Astrocyte (in vitro differentiated cells and primary cell): ENCODE measurements at regions not wholly inside any gene's neighbourhood (a gene's known extent, or its start where the extent isn't known, plus 50 kb on each side); places are given as distances from the start of the nearest gene placed in this dataset.

Source experiments
- EZH2 ChIP-seq: IDR thresholded peaks from 2 replicates; pipeline ENCODE4 v1.6.1; 2012; ENCODE audit warnings: mild to moderate bottlenecking, low read length, inconsistent platforms; ENCODE audit not compliant: insufficient read depth
- TF ChIP-seq, protein P1 (sequence below): IDR thresholded peaks from 2 replicates; pipeline ENCODE4 v1.5.1; 2011; ENCODE audit warnings: low read depth, mild to moderate bottlenecking, inconsistent platforms, low read length, moderate library complexity; ENCODE audit not compliant: insufficient read depth

DNA sequence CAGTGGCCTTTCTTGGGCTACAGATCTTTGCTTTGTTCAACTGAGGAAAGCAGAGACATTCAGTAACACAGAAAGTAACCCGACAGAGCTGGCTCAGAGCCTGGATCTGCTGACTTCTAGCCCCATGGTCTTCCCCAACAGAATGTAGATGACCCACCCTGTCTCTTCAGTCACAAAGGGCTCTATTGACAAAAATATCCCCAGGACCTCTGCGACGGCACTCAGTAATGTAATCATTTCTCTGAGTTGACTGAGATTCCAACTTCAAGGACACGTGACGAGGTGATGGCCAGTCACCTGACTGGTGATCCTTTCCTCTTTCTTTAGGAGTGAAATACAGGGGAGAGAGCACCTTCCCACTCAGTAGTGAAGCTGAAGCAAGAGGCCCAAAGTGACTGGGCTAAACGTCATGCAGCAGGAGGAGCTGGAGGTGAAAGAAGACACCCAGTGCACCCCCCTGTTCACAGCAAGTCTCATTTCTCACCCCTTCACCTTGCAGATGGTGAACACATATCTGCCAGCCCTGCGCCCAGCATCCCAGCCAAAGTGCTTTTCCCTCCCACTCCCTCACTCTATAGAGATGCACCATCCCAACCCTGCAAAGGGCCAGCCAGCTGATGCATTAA is 179.2 kb upstream of the EGLN3 start:
- TF ChIP-seq EZH2 = no peak
- TF ChIP-seq, protein P1, sequence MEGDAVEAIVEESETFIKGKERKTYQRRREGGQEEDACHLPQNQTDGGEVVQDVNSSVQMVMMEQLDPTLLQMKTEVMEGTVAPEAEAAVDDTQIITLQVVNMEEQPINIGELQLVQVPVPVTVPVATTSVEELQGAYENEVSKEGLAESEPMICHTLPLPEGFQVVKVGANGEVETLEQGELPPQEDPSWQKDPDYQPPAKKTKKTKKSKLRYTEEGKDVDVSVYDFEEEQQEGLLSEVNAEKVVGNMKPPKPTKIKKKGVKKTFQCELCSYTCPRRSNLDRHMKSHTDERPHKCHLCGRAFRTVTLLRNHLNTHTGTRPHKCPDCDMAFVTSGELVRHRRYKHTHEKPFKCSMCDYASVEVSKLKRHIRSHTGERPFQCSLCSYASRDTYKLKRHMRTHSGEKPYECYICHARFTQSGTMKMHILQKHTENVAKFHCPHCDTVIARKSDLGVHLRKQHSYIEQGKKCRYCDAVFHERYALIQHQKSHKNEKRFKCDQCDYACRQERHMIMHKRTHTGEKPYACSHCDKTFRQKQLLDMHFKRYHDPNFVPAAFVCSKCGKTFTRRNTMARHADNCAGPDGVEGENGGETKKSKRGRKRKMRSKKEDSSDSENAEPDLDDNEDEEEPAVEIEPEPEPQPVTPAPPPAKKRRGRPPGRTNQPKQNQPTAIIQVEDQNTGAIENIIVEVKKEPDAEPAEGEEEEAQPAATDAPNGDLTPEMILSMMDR = no peak
